ENCODE measurements at regions not wholly inside any gene's neighbourhood (a gene's known extent, or its start where the extent isn't known, plus 50 kb on each side); places are given as distances from the start of the nearest gene placed in this dataset.

DNA sequence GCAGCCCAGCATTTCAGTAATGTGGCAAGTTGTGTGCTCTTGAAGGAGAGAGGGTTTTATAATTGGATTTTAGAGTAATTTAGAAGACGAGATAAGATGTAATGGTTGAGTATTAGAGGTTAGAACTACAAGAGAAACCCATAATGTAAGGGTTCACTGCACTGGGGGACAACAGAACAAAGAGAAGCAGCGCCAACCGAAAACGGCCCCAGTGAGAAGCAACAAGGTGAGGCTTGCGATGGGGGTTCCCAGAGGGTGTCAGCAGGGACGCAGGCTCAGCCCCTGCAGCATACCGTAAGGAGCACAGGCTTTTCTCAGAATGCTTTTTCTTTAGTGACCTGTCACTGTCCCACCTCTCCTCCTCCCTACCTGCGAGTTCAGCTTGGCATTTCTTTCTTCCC, 183.9 kb upstream of the ETAA1 start:
- no peak overlapping the region for H3K4me3 ChIP-seq (ENCODE audit: low read length)
- TF ChIP-seq, protein P1, sequence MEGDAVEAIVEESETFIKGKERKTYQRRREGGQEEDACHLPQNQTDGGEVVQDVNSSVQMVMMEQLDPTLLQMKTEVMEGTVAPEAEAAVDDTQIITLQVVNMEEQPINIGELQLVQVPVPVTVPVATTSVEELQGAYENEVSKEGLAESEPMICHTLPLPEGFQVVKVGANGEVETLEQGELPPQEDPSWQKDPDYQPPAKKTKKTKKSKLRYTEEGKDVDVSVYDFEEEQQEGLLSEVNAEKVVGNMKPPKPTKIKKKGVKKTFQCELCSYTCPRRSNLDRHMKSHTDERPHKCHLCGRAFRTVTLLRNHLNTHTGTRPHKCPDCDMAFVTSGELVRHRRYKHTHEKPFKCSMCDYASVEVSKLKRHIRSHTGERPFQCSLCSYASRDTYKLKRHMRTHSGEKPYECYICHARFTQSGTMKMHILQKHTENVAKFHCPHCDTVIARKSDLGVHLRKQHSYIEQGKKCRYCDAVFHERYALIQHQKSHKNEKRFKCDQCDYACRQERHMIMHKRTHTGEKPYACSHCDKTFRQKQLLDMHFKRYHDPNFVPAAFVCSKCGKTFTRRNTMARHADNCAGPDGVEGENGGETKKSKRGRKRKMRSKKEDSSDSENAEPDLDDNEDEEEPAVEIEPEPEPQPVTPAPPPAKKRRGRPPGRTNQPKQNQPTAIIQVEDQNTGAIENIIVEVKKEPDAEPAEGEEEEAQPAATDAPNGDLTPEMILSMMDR (conservative IDR thresholded peaks at IDR 0.05; ENCODE audit: low read length), result no peak
- DNase-seq (ENCODE audit: low read depth), result no peak

DNA sequence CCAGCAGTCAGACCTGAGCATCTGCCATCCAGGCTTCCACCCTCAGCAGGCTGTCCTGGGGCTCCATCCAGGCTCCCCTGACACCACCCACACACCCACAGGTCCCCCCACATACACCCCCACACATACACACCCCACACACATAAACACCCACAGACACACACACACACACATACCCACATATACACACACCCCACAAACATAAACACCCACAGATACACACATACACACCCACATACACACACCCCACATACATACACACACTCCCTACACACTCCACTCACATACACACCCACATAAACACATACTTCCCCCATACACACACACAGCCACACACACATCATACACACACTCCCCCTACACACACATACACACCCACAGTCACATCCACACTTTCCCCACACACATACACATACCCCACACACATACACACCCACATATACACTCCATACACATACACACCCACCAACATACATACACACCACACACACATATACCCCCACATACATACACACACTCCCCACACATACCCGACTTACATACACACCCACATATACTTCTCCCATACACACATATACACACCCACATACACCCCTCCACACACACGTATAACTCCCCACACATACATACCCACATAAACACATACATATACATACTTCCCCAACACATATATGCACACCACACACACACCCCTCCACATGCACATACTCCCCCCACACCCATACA, 183.3 kb upstream of the ETAA1 start:
- DNase-seq (ENCODE audit: low read depth), result no peak
- no peak overlapping the region for H3K4me3 ChIP-seq (ENCODE audit: low read length)
- TF ChIP-seq, protein P1 (conservative IDR thresholded peaks at IDR 0.05; ENCODE audit: low read length), result no peak

DNA sequence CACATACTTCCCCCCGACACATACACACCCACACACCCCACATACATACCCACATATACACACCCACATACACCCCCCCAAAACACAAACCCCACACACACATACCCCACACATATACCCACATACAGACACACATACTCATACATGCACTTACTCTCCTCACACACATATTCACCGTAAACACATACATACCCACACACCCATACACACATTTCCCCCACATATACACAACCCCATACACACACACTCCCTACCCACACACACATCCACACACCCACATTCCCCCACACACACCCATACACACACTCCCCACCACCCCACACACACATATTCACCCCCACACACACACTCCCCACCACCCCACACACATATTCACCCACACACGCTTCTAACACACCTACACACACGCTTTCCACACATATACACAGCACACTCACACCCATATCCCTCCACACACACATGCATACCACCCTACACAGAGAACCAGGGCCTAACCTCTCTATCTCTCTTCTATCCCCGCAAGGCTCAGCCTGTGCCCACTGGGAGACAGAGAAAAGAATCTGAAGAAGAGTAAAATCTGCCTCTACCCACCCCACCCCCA, 182.4 kb upstream of the ETAA1 start:
- DNase-seq (ENCODE audit: low read depth), result no peak
- TF ChIP-seq, protein P1 (conservative IDR thresholded peaks at IDR 0.05; ENCODE audit: low read length), result no peak
- H3K4me3 ChIP-seq (ENCODE audit: low read length), result no peak overlapping the region

DNA sequence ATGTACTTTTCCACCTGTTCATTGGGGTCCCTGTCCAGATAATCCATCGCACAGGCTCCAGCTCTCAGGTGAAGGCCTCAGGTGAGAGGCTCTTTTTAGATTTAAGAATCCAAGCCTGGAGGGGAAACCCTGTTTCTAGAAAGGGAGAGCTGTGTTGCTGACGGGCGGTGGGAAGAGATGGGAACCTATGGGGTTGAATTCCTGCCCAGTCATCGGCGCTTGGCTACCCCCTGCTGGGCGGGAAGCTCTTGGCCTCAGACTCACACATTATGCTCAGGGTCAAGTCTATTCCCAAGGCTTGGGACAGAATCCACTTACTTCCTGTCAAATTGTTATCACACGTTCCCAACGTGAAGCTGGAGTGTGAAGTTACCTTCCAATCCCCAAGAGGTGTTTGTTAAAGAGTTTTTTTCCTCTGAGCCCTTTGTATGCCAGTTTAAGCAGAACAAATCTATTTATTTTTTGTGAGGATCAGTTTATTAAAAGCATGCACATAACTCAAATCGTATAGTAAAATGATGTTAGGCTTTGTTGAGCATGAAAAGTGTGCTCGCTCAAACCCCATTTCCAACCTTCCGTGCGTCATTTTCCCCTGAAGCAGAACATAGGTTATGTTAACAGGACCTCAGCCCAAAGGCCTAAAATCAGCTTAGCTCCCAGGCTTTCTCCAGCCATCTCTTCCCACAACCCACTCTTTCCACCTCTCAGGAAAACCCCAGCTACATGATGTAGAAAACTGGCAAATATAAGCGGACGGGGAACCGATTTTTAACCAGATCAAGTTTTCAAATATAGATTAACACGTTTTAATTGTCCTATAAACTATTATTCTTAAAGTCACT, 181.7 kb upstream of the ETAA1 start:
- DNase-seq (ENCODE audit: low read depth), result peak; percentile 40
- TF ChIP-seq, protein P1 (conservative IDR thresholded peaks at IDR 0.05; ENCODE audit: low read length), result peak; percentile 52
- no peak overlapping the region for H3K4me3 ChIP-seq (ENCODE audit: low read length)

DNA sequence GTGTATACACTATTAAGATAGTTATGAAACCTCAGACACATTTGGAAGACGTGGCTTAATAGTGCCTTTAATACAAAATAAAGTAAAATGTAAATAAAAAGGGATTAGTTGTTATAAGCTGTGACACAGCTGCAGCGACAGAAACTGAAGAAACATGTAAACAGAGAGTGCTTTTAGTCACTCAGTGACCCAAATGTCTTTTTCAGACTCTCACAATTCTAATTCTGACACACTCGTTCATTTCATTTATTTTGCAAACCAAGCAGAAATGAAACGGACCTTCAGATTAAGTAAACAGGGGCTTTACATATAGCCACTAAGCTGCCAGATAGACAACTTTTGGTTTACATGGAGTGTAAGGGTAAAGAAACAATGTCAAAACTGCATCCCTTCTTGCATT, 181.0 kb upstream of the ETAA1 start:
- DNase-seq (ENCODE audit: low read depth), result no peak
- TF ChIP-seq, protein P1 (conservative IDR thresholded peaks at IDR 0.05; ENCODE audit: low read length), result no peak
- no peak overlapping the region for H3K4me3 ChIP-seq (ENCODE audit: low read length)

DNA sequence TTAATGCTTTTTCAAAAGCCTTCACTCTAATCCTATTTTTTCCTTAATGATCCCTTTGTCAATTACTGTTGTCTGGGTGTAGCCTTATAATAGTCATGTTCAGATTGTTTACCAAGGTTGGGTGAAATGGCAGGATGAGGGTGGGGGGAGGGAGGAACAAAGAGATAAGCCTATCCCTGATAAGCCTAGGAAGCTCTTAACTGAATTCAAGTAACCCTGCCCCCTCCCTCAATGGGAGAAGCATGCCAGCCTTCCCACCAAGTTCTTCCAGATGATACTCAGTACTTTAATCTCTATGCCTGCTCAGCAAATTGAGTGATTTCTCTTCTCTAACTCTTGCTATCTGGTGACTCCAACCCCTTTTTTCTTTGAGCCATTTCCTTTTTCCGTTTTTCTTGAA, 180.3 kb upstream of the ETAA1 start:
- no peak overlapping the region for H3K4me3 ChIP-seq (ENCODE audit: low read length)
- TF ChIP-seq, protein P1 (conservative IDR thresholded peaks at IDR 0.05; ENCODE audit: low read length), result no peak
- DNase-seq (ENCODE audit: low read depth), result no peak

All from AG10803 (cell line).